Bone marrow (tissue), 2 donors: ENCODE measurements at regions not wholly inside any gene's neighbourhood (a gene's known extent, or its start where the extent isn't known, plus 50 kb on each side); places are given as distances from the start of the nearest gene placed in this dataset.

Experiments
- DNase-seq, 2 donors: peaks; one replicate each; lab custom pipeline; 2025; lab: John Stamatoyannopoulos, UW

- DNase-seq: no peak
Observed at GRCh38 chr13:97562962-97563361, 129.0 kb downstream of the RAP2A start.

GRCh38 chr13:97564956-97565355 lies 131.0 kb downstream of the RAP2A start:
- no peak for DNase-seq

- DNase-seq: no peak
Observed at GRCh38 chr13:97565906-97566305, 131.9 kb downstream of the RAP2A start.

- no peak for DNase-seq
Observed at GRCh38 chr13:97566907-97567306, 132.9 kb downstream of the RAP2A start.

- no peak for DNase-seq
Observed at GRCh38 chr13:97567510-97568243, 133.7 kb downstream of the RAP2A start.

GRCh38 chr13:97568850-97569249 lies 134.9 kb downstream of the RAP2A start:
- no peak for DNase-seq

- no peak for DNase-seq
Observed at GRCh38 chr13:97569841-97570240, 135.9 kb downstream of the RAP2A start.

GRCh38 chr13:97570442-97570841 lies 136.5 kb downstream of the RAP2A start:
- DNase-seq: no peak

- DNase-seq: no peak
Observed at GRCh38 chr13:97573011-97573410, 139.0 kb downstream of the RAP2A start.

GRCh38 chr13:97574926-97575325 lies 141.0 kb downstream of the RAP2A start:
- no peak for DNase-seq

GRCh38 chr13:97577026-97577425 lies 143.1 kb downstream of the RAP2A start:
- no peak for DNase-seq

- no peak for DNase-seq
Observed at GRCh38 chr13:97582170-97582569, 148.2 kb downstream of the RAP2A start.

- no peak for DNase-seq
Observed at GRCh38 chr13:97583907-97584497, 150.0 kb downstream of the RAP2A start.

GRCh38 chr13:97586941-97587340 lies 153.0 kb downstream of the RAP2A start:
- DNase-seq: no peak

GRCh38 chr13:97588993-97589392 lies 155.0 kb downstream of the RAP2A start:
- DNase-seq: no peak

GRCh38 chr13:97600458-97601075 lies 166.6 kb downstream of the RAP2A start:
- DNase-seq: no peak

- no peak for DNase-seq
Observed at GRCh38 chr13:97615266-97615665, 181.3 kb downstream of the RAP2A start.

GRCh38 chr13:97616385-97616784 lies 182.4 kb downstream of the RAP2A start:
- no peak for DNase-seq

GRCh38 chr13:97621025-97621424 lies 187.1 kb downstream of the RAP2A start:
- no peak for DNase-seq

- DNase-seq: no peak
Observed at GRCh38 chr13:97621631-97622030, 187.7 kb downstream of the RAP2A start.

GRCh38 chr13:97627566-97627965 lies 193.6 kb downstream of the RAP2A start:
- DNase-seq: no peak

- no peak for DNase-seq
Observed at GRCh38 chr13:97629601-97630272, 195.8 kb downstream of the RAP2A start.

GRCh38 chr13:97630725-97631124 lies 196.8 kb downstream of the RAP2A start:
- no peak for DNase-seq
